ENCODE measurements at regions not wholly inside any gene's neighbourhood (a gene's known extent, or its start where the extent isn't known, plus 50 kb on each side); places are given as distances from the start of the nearest gene placed in this dataset.

GRCh38 chr5:10009802-10010201 is 239.9 kb downstream of the ATPSCKMT start (continued):
- TF ChIP-seq CHD7 (IDR thresholded peaks at IDR 0.05; ENCODE audit: insufficient replicate concordance, low read length) (no peak), CTCF (IDR thresholded peaks at IDR 0.05; ENCODE audit: control extremely low read depth in 1 of 3, insufficient read depth in 1 of 3, low read depth in 1 of 3, low read length in 3 of 3) (no peak), BRCA1 (IDR thresholded peaks at IDR 0.05; ENCODE audit: low read depth, low read length) (no peak), CREB1 (IDR thresholded peaks at IDR 0.05) (no peak), HDAC2 (IDR thresholded peaks at IDR 0.05; ENCODE audit: borderline replicate concordance in 1 of 2, low read depth in 2 of 2, low read length in 2 of 2) (no peak), EGR1 (IDR thresholded peaks at IDR 0.05; ENCODE audit: borderline replicate concordance, low read depth, low read length) (no peak), NRF1 (IDR thresholded peaks at IDR 0.05; ENCODE audit: low read depth, low read length) (no peak), BCL11A (IDR thresholded peaks at IDR 0.05; ENCODE audit: low read depth in 2 of 2, low read length in 2 of 2) (no peak), SP4 (IDR thresholded peaks at IDR 0.05; ENCODE audit: low read length) (no peak), SAP30 (IDR thresholded peaks at IDR 0.05; ENCODE audit: insufficient read depth, insufficient replicate concordance, low read length) (no peak)
